ENCODE measurements at regions not wholly inside any gene's neighbourhood (a gene's known extent, or its start where the extent isn't known, plus 50 kb on each side); places are given as distances from the start of the nearest gene placed in this dataset.
A peak's percentile ranks its signal among the peaks of the same experiment; 100 is the strongest.
"Not testable (repeated sequence)": the region's sequence is repeated elsewhere in the genome, so short reads cannot be mapped to it uniquely, and the experiment has no call there.

- no peak for DNase-seq
Measured at GRCh38 chr7:131720703-131721102, 164.3 kb upstream of the PODXL start.

- no peak for DNase-seq
Measured at GRCh38 chr7:131717181-131717580, 160.8 kb upstream of the PODXL start.

GRCh38 chr7:131699323-131699722, 142.9 kb upstream of the PODXL start:
- no peak for DNase-seq

GRCh38 chr7:131692131-131692960, 135.9 kb upstream of the PODXL start:
- no peak for DNase-seq

- no peak for DNase-seq
Measured at GRCh38 chr7:131691454-131692130, 135.2 kb upstream of the PODXL start.

- no peak for DNase-seq
Measured at GRCh38 chr7:131690441-131690840, 134.0 kb upstream of the PODXL start.

- DNase-seq, result no peak
Measured at GRCh38 chr7:131689662-131690234, 133.3 kb upstream of the PODXL start.

GRCh38 chr7:131688738-131689661, 132.6 kb upstream of the PODXL start:
- DNase-seq, result peak; percentile 26

- DNase-seq, result no peak
Measured at GRCh38 chr7:131687296-131687695, 130.9 kb upstream of the PODXL start.

- DNase-seq, result no peak
Measured at GRCh38 chr7:131686833-131687232, 130.4 kb upstream of the PODXL start.

- no peak for DNase-seq
Measured at GRCh38 chr7:131683536-131684125, 127.2 kb upstream of the PODXL start.

- no peak for DNase-seq
Measured at GRCh38 chr7:131681961-131682360, 125.5 kb upstream of the PODXL start.

GRCh38 chr7:131679071-131679470, 122.6 kb upstream of the PODXL start:
- DNase-seq, result not testable (repeated sequence)

GRCh38 chr7:131676850-131677249, 120.4 kb upstream of the PODXL start:
- not testable (repeated sequence) for DNase-seq

- no peak for DNase-seq
Measured at GRCh38 chr7:131674131-131674530, 117.7 kb upstream of the PODXL start.

GRCh38 chr7:131673576-131673975, 117.1 kb upstream of the PODXL start:
- no peak for DNase-seq

GRCh38 chr7:131670406-131670805, 114.0 kb upstream of the PODXL start:
- DNase-seq, result no peak

- no peak for DNase-seq
Measured at GRCh38 chr7:131667699-131668098, 111.3 kb upstream of the PODXL start.

GRCh38 chr7:131665021-131665420, 108.6 kb upstream of the PODXL start:
- no peak for DNase-seq

- no peak for DNase-seq
Measured at GRCh38 chr7:131664570-131664969, 108.1 kb upstream of the PODXL start.

GRCh38 chr7:131662301-131662873, 106.0 kb upstream of the PODXL start:
- not testable (repeated sequence) for DNase-seq

GRCh38 chr7:131657881-131658280, 101.5 kb upstream of the PODXL start:
- DNase-seq, result no peak

Data from activated CD4-positive, alpha-beta T cell treated with anti-CD3 and anti-CD28 coated beads for 1 hour (primary cell).